ENCODE measurements at regions not wholly inside any gene's neighbourhood (a gene's known extent, or its start where the extent isn't known, plus 50 kb on each side); places are given as distances from the start of the nearest gene placed in this dataset.

GRCh38 chr20:63096681-63097335, 90.0 kb upstream of the BHLHE23 start:
- no peak for TF ChIP-seq NFIC (IDR thresholded peaks at IDR 0.05; ENCODE audit: borderline replicate concordance)
- no peak for TF ChIP-seq CTCF (IDR thresholded peaks at IDR 0.05)
- no peak for TF ChIP-seq EP300 (IDR thresholded peaks at IDR 0.05; ENCODE audit: borderline replicate concordance in 1 of 2, low read depth in 1 of 2, low read length in 1 of 2)
- no peak for TF ChIP-seq RAD21 (IDR thresholded peaks at IDR 0.05; ENCODE audit: low read length)
- no peak for TF ChIP-seq POLR2AphosphoS5 (IDR thresholded peaks at IDR 0.05; ENCODE audit: low read depth, low read length)
- no peak for TF ChIP-seq YY1 (IDR thresholded peaks at IDR 0.05; ENCODE audit: low read depth)
- TF ChIP-seq FOXJ3 (CRISPR knock-in tag; IDR thresholded peaks at IDR 0.05), result no peak
- no peak for TF ChIP-seq MAX (IDR thresholded peaks at IDR 0.05; ENCODE audit: low read depth)
- no peak for TF ChIP-seq REST (IDR thresholded peaks at IDR 0.05; ENCODE audit: low read depth, low read length)
- no peak for TF ChIP-seq EZH2phosphoT487 (IDR thresholded peaks at IDR 0.05; ENCODE audit: borderline replicate concordance, low read depth)
- no peak for TF ChIP-seq CHD2 (IDR thresholded peaks at IDR 0.05; ENCODE audit: low read length, partially characterized antibody)
- TF ChIP-seq GABPA (IDR thresholded peaks at IDR 0.05; ENCODE audit: low read depth), result no peak

All from SK-N-SH (cell line).